C4-2B (cell line): ENCODE measurements at regions not wholly inside any gene's neighbourhood (a gene's known extent, or its start where the extent isn't known, plus 50 kb on each side); places are given as distances from the start of the nearest gene placed in this dataset.
A peak's percentile ranks its signal among the peaks of the same experiment; 100 is the strongest.

Experiments used
- H3K27ac ChIP-seq: fragments of 450-650 bp; 2 replicates; pipeline ENCODE4 v1.5.1; 2017
- ZFX ChIP-seq: fragments of 450-650 bp; IDR thresholded peaks from 2 replicates; pipeline ENCODE4 v1.6.1; 2017
- TF ChIP-seq, protein P1 (sequence below): fragments of 450-650 bp; conservative IDR thresholded peaks from 2 replicates; pipeline ENCODE4 v1.5.1; 2017; ENCODE audit warnings: mild to moderate bottlenecking

DNA sequence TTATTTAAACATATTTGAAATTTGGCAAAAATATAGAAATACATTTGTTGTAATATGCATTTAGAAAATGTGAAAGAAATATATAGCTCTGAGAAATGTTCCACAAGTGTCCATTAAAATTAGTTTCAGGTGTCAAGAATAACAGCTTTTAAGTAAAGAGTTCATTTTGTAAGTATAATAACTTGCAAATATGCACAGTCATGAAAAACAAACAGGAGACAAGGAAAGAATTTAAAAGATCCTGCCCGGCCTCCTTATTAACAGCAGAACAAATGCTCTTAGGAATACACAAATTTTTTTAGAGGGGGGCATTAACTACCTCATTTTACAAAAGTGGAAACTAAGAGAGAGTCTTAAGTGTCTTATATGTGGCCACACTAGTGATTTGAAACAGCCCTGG, 77.7 kb upstream of the DBX2 start:
- TF ChIP-seq, protein P1, sequence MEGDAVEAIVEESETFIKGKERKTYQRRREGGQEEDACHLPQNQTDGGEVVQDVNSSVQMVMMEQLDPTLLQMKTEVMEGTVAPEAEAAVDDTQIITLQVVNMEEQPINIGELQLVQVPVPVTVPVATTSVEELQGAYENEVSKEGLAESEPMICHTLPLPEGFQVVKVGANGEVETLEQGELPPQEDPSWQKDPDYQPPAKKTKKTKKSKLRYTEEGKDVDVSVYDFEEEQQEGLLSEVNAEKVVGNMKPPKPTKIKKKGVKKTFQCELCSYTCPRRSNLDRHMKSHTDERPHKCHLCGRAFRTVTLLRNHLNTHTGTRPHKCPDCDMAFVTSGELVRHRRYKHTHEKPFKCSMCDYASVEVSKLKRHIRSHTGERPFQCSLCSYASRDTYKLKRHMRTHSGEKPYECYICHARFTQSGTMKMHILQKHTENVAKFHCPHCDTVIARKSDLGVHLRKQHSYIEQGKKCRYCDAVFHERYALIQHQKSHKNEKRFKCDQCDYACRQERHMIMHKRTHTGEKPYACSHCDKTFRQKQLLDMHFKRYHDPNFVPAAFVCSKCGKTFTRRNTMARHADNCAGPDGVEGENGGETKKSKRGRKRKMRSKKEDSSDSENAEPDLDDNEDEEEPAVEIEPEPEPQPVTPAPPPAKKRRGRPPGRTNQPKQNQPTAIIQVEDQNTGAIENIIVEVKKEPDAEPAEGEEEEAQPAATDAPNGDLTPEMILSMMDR, result no peak
- no peak for TF ChIP-seq ZFX
- no peak overlapping the region for H3K27ac ChIP-seq

DNA sequence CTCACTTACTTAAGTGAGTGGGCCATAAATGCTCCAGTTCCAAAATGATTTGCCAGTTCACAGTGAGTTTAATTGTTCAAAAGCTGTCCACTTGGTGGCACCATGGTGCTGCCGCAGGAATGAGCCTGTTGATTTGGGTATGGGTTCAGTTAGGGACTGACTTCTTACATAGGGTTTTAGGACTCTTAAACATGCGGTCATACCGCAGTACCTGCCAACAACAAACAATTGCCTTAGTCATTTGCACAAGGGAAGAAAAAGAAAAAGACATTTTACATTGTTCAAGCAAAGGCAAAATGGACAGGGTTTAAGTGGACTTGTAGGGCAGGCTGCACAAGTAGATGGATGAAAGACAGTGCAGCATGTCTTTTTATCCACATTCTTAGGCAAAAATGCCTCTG, 80.0 kb upstream of the DBX2 start:
- TF ChIP-seq, protein P1, result peak; percentile 94
- TF ChIP-seq ZFX, result no peak
- H3K27ac ChIP-seq, result no peak overlapping the region

DNA sequence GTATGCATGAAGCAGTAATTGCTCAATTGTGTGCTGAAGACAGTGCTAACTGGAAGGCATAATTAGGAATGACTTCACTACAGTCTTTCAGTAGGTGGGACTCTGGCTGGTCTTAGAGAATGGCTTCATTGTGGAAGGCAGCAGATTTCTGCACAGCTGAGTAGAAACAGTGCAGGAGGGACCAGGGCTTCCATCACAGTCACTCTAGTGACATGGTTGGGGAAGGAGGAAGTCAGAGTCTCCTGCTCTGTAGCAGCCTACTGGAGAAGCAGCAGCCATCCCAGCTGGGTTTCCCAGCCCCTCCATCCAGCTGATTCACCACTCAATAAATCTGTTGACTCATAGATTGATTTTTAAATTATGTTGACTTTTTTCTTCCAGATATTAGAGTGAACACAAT, 80.6 kb upstream of the DBX2 start:
- no peak overlapping the region for H3K27ac ChIP-seq
- TF ChIP-seq, protein P1, result no peak
- no peak for TF ChIP-seq ZFX

DNA sequence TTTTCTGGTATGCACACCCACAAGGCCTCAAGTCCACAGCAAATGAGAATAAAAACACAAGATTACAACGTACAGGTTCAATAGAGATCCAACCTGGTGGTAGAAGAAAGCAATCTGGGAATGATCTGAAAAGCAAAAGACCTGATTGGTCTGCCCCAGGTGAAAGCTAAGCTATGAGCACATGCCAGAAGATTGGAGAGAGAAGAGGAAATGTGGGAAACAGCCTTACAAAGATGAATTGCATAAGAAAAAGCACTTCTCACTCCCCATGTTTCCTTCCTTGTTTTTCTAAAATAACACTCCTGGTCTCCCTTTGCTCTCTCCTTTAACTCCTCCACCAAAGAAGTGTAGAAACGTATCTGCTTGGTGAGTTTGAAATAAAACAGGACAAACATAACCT, 77.3 kb upstream of the ANO6 start:
- no peak for TF ChIP-seq ZFX
- TF ChIP-seq, protein P1, result no peak
- no peak overlapping the region for H3K27ac ChIP-seq

DNA sequence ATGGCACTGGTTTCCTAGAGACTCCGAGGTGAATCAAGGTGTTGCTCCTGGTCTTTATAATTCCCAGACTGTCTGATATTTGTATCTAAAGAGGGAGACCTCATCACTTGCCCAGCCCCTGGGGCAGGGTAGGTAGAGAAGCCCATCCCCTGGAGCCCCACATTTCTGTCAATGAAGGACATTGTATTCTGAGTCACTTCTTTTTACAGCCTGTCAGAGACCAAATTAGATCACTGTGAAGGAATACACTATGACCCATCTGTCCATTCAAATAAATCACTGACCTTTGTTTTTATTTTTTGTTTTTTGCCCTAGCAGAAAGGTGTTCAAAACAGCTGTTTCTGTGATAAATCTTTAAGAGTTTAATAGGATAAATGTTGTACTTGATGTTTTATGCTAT, 67.9 kb upstream of the ANO6 start:
- no peak overlapping the region for H3K27ac ChIP-seq
- TF ChIP-seq, protein P1, result no peak
- no peak for TF ChIP-seq ZFX

DNA sequence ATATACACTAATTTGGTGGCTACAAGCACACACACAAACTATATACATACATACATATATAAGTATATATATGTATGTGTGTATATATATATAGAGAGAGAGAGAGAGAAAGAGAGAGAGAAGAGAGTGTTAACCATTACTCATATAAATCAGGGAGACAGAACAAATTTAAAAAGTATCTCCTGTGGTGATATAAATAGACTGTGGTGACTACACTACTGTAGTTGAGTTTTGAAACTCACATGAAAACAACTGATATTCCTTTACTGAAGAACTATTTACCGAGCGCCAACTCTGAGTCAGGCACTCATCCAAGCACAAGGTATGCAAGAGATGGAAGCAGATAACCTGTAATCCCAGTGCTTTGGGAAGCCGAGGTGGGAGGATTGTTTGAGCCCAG, 67.3 kb upstream of the ANO6 start:
- no peak for TF ChIP-seq ZFX
- TF ChIP-seq, protein P1, result no peak
- H3K27ac ChIP-seq, result no peak overlapping the region

DNA sequence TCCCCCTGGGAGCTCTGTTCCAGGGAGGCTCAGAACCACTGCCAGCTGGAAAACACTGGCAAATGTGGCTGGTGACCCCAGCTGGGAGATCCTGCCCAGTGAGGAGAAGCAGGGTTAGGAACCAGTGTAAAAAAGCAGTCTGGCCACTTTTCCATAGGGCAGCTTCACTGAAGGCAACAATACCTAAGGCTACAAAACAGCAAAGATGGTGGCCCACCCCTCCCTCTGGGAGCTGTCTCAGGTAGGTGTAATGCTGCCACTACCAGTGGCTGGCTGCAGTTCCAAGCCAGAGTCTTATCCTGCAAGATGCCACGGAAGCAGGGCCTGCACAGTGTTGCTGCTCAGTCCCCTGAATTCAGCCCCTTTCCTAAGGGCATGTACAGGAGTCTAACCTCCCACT, 50.6 kb upstream of the ANO6 start:
- H3K27ac ChIP-seq, result no peak overlapping the region
- TF ChIP-seq, protein P1, result no peak
- no peak for TF ChIP-seq ZFX
